Kidney (tissue), 13 donors: ENCODE measurements at regions not wholly inside any gene's neighbourhood (a gene's known extent, or its start where the extent isn't known, plus 50 kb on each side); places are given as distances from the start of the nearest gene placed in this dataset.

Experiments used
- DNase-seq, 5 donors: peaks; one replicate each; pipeline ENCODE4 v3.0.0-alpha.2; 2013 to 2020
- FAIRE-seq: peaks from 2 replicates; lab custom pipeline; 2012; peaks lifted over from hg19 to GRCh38; lab: Jason Lieb, UNC
- H3K27ac ChIP-seq, 2 donors: one replicate each; pipeline ENCODE4 v1.7.0; 2013; ENCODE audit warnings: low read depth in 2 of 2, low read length in 2 of 2, inconsistent platforms in 1 of 2
- H3K27me3 ChIP-seq: one replicate; pipeline ENCODE4 v1.7.1; 2013; ENCODE audit warnings: low read length, inconsistent platforms; ENCODE audit not compliant: control insufficient read depth, insufficient read depth
- H3K36me3 ChIP-seq, 3 donors: one replicate each; pipeline versions ENCODE4 v1.7.0 to v1.7.1; 2013; ENCODE audit warnings: low read length in 3 of 3, control low read depth in 1 of 3, inconsistent platforms in 1 of 3; ENCODE audit not compliant: insufficient read depth in 3 of 3, control insufficient read depth in 2 of 3
- H3K4me1 ChIP-seq, 3 donors: one replicate each; pipeline versions ENCODE4 v1.7.0 to v1.7.1; 2013; ENCODE audit warnings: low read length in 3 of 3, inconsistent platforms in 1 of 3, low read depth in 1 of 3; ENCODE audit not compliant: control insufficient read depth in 2 of 3, insufficient read depth in 2 of 3
- H3K4me3 ChIP-seq, 3 donors: one replicate each; pipeline versions ENCODE4 v1.7.0 to v1.8.1; 2013; ENCODE audit warnings: low read length in 3 of 3, control low read depth in 1 of 3, inconsistent platforms in 1 of 3
- H3K9ac ChIP-seq, 3 donors: one replicate each; pipeline versions ENCODE4 v1.7.0 to v1.7.1; 2013; ENCODE audit warnings: low read length in 3 of 3, control low read depth in 1 of 3, inconsistent platforms in 1 of 3
- H3K9me3 ChIP-seq, 3 donors: one replicate each; pipeline versions ENCODE4 v1.7.0 to v1.7.1; 2013; ENCODE audit warnings: low read length in 3 of 3, control low read depth in 1 of 3, inconsistent platforms in 1 of 3; ENCODE audit not compliant: control insufficient read depth in 2 of 3, insufficient read depth in 1 of 3
- intact Hi-C: fragments of 100-400 bp; cut with DNase I; formaldehyde crosslinking; loops from one replicate; pipeline ENCODE4 v1.11.1; 2022
- TF ChIP-seq, protein P1 (sequence below): IDR thresholded peaks from 3 replicates; pipeline ENCODE4 v1.5.1; 2012; ENCODE audit warnings: mild to moderate bottlenecking, moderate library complexity, borderline replicate concordance; ENCODE audit not compliant: insufficient read depth; ENCODE audit errors: extremely low read depth
- donor health status: control.
- donor health status: control.
- donor health status: control.
- donor health status: control.
- donor health status: control.
- donor health status: DM: yes; HTN: yes; CAD: no.
- donor health status: Normal renal cell carcinoma (clear cell type).

DNA sequence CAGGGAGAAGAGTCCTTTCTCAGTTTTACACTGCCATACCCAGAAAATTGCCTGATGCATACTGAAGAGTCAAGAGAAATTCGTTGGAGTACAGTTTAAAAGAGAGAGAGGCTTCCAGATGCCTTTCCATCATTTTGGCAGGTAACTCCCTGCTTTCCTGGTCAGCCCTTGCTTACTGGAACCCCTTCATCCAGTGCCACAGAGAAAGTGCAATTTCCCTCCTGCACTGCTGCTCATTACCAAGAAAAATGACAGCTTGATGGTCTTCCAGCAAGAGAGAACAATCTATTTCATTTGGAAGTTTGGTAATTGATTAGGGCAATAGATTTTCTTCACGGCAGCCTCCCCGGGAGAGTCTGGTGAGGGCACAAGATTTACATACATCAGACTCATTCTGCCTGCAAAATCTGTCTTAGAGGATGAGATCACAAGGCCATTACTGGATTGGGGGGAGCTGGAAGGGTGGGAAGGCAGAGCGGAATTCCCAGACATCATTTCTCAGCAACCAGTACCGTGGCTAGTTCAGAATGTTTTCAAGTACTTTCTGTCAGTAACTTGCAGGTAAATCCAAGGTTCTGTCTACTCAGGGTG lies 102.8 kb upstream of the SLC14A2 start:
- H3K4me1 ChIP-seq: peaks cover 0 to 8% (median 2%) of the 10 kb centered on the region in 3 donors
- TF ChIP-seq, protein P1, sequence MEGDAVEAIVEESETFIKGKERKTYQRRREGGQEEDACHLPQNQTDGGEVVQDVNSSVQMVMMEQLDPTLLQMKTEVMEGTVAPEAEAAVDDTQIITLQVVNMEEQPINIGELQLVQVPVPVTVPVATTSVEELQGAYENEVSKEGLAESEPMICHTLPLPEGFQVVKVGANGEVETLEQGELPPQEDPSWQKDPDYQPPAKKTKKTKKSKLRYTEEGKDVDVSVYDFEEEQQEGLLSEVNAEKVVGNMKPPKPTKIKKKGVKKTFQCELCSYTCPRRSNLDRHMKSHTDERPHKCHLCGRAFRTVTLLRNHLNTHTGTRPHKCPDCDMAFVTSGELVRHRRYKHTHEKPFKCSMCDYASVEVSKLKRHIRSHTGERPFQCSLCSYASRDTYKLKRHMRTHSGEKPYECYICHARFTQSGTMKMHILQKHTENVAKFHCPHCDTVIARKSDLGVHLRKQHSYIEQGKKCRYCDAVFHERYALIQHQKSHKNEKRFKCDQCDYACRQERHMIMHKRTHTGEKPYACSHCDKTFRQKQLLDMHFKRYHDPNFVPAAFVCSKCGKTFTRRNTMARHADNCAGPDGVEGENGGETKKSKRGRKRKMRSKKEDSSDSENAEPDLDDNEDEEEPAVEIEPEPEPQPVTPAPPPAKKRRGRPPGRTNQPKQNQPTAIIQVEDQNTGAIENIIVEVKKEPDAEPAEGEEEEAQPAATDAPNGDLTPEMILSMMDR: no peak
- no peak for FAIRE-seq
- no peaks in the 10 kb centered on the region for H3K27me3 ChIP-seq
- no peak overlapping the region for H3K4me3 ChIP-seq
- no peak overlapping the region for H3K27ac ChIP-seq
- intact Hi-C loops: no loop called here
- H3K36me3 ChIP-seq: no peaks in the 10 kb centered on the region
- no peaks in the 10 kb centered on the region for H3K9me3 ChIP-seq
- no peak overlapping the region for H3K9ac ChIP-seq
- DNase-seq: no peak

DNA sequence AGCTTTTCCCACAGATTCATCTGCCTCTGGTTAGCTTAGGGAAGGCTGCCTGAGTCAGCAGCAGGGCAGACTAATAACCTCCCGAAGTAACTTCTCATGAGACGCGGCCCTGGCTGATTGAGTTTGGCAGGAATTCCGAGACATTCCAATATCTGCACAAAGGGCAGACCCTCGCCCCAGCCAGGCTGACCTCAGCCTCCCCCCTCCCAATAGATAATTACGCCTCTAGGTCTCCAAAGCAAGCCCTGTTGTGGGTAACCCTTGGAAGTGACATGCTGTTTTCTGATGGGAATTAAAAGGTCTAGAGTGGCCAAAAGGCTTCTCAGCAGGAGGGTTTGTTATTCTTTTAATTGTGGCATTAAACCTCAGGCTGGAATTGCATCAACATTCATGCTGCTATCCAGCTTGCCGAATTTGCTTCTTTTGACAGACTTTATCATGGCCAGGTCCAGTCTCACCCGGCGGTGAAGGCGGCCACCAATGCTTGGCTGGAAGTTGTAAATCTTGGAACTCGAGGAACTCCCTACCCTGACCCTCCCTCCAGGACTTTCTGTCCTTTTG lies 98.0 kb upstream of the SLC14A2 start:
- no peaks in the 10 kb centered on the region for H3K27me3 ChIP-seq
- FAIRE-seq (no peak), DNase-seq (peak in 3 of 5 donors; percentile 42 to 91 (median 66))
- H3K9ac ChIP-seq: no peak overlapping the region
- peak overlapping the region; percentile 23 to 46 for H3K27ac ChIP-seq
- TF ChIP-seq, protein P1: no peak
- no peak overlapping the region for H3K4me3 ChIP-seq
- H3K9me3 ChIP-seq: no peaks in the 10 kb centered on the region
- peaks cover 0 to 12% (median 7%) of the 10 kb centered on the region in 3 donors for H3K4me1 ChIP-seq
- H3K36me3 ChIP-seq: no peaks in the 10 kb centered on the region
- intact Hi-C loops: no loop called here

DNA sequence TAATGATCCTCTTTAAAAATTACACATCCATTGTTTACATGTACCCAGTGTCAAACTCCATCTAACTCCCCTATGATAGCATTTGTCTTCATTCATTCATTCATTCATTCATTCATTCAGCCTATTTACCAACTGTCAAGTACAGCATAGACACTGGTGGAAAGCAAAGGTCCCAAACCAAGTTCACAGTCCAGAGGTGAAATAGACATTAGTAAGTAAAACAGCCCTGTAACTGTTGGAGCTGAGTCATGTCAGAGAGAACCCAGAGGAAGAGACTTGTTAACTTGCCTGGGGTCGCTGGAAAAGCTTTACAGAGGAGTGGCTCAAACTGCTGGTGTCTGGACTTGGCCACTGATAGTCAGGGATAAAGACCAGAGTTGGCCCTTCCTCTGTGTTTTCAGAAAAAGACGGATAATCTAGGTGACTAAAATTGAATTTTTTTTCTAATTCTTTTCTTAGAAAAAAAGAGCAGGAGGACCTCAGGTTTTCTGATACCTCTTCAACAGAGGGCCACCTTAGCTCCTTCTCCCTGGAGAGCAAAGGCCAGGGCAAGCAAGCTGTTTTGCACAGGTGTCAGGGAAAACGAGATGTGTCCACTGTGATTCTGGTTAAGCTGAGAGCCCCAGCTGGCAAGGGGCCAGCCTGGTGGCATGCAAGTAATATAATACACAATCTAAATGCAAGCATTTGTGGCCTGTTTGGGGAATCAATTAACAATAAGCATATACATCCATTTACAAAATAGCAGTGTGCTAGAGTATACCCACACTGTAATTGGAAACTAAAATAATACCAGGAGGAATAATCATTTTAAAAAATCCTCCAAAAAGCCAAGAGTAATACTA lies 96.7 kb upstream of the SLC14A2 start:
- H3K4me3 ChIP-seq: no peak overlapping the region
- H3K4me1 ChIP-seq: peaks cover 0 to 12% (median 11%) of the 10 kb centered on the region in 3 donors
- DNase-seq: no peak
- intact Hi-C loops: no loop called here
- H3K36me3 ChIP-seq: no peaks in the 10 kb centered on the region
- no peaks in the 10 kb centered on the region for H3K9me3 ChIP-seq
- FAIRE-seq: no peak
- TF ChIP-seq, protein P1: no peak
- no peak overlapping the region for H3K27ac ChIP-seq
- no peak overlapping the region for H3K9ac ChIP-seq
- H3K27me3 ChIP-seq: no peaks in the 10 kb centered on the region
